ENCODE measurements at regions not wholly inside any gene's neighbourhood (a gene's known extent, or its start where the extent isn't known, plus 50 kb on each side); places are given as distances from the start of the nearest gene placed in this dataset.
"Not testable (repeated sequence)": the region's sequence is repeated elsewhere in the genome, so short reads cannot be mapped to it uniquely, and the experiment has no call there.

GRCh38 chr18:22044474-22045220 is 124.7 kb upstream of the GATA6 start:
- no peak for FAIRE-seq

- FAIRE-seq, result no peak
These were observed 124.0 kb upstream of the GATA6 start for GRCh38 chr18:22045221-22045918.

- FAIRE-seq, result no peak
These were observed 122.9 kb upstream of the GATA6 start for GRCh38 chr18:22046473-22046872.

- no peak for FAIRE-seq
These were observed 121.9 kb upstream of the GATA6 start for GRCh38 chr18:22047485-22047884.

- FAIRE-seq, result no peak
These were observed 121.2 kb upstream of the GATA6 start for GRCh38 chr18:22048221-22048620.

GRCh38 chr18:22048932-22049615 is 120.3 kb upstream of the GATA6 start:
- no peak for FAIRE-seq

GRCh38 chr18:22052405-22053105 is 116.8 kb upstream of the GATA6 start:
- no peak for FAIRE-seq

- no peak for FAIRE-seq
These were observed 113.7 kb upstream of the GATA6 start for GRCh38 chr18:22055466-22056238.

- FAIRE-seq, result no peak
These were observed 112.4 kb upstream of the GATA6 start for GRCh38 chr18:22056950-22057349.

- FAIRE-seq, result no peak
These were observed 111.4 kb upstream of the GATA6 start for GRCh38 chr18:22057908-22058527.

- FAIRE-seq, result no peak
These were observed 109.0 kb upstream of the GATA6 start for GRCh38 chr18:22060361-22060760.

- no peak for FAIRE-seq
These were observed 106.3 kb upstream of the GATA6 start for GRCh38 chr18:22063102-22063501.

- FAIRE-seq, result no peak
These were observed 105.7 kb upstream of the GATA6 start for GRCh38 chr18:22063672-22064071.

GRCh38 chr18:22064581-22064980 is 104.8 kb upstream of the GATA6 start:
- FAIRE-seq, result no peak

- FAIRE-seq, result no peak
These were observed 104.1 kb upstream of the GATA6 start for GRCh38 chr18:22065311-22065710.

- no peak for FAIRE-seq
These were observed 103.3 kb upstream of the GATA6 start for GRCh38 chr18:22066083-22066485.

- FAIRE-seq, result no peak
These were observed 102.3 kb upstream of the GATA6 start for GRCh38 chr18:22067109-22067508.

- FAIRE-seq, result no peak
These were observed 101.7 kb upstream of the GATA6 start for GRCh38 chr18:22067682-22068081.

- FAIRE-seq, result not testable (repeated sequence)
These were observed 100.6 kb upstream of the GATA6 start for GRCh38 chr18:22068784-22069183.

- no peak for FAIRE-seq
These were observed 99.5 kb upstream of the GATA6 start for GRCh38 chr18:22069916-22070315.

- FAIRE-seq, result no peak
These were observed 96.0 kb upstream of the GATA6 start for GRCh38 chr18:22073411-22073810.

Data from islet of Langerhans (tissue), 1 donor.